ENCODE measurements at regions not wholly inside any gene's neighbourhood (a gene's known extent, or its start where the extent isn't known, plus 50 kb on each side); places are given as distances from the start of the nearest gene placed in this dataset.

DNA sequence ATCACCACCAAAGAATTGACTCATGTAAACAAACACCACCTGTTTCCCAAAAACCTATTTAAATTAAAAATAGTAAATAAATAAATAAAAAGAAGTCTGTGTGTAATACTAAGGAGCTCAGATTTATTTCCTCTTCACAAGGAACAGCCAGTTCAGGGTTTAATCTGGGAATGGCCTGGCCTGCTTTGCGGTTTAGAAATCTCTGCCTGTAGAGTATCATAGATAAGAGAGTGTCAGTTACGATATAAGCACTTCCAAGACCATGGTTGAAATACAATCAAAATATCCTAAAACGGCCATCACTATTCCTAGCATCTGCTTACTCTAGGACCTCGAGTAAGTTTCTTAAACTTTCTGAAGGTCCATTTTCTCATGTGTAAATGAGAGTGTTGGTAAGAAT is 274.4 kb downstream of the PLPP3 start:
- DNase-seq, result no peak

DNA sequence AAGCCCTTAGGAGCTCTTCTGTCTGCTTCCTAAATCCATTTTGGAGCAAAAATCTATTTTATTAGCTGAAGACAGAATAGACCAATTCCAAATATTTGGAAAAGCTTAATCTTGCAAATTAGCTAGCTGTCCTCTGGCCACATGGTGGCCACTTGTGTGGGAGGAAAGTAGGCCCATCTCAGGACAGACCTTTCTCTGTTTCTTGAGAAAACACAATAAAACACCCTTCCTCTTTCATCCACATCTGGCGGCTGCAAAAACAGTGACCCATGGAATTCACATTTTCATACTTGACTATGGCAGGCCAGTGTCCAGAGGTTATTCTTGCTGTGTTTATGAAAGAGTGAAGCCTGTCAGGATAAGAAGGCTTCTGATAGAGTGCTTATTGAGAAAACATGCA is 275.6 kb downstream of the PLPP3 start:
- no peak for DNase-seq

DNA sequence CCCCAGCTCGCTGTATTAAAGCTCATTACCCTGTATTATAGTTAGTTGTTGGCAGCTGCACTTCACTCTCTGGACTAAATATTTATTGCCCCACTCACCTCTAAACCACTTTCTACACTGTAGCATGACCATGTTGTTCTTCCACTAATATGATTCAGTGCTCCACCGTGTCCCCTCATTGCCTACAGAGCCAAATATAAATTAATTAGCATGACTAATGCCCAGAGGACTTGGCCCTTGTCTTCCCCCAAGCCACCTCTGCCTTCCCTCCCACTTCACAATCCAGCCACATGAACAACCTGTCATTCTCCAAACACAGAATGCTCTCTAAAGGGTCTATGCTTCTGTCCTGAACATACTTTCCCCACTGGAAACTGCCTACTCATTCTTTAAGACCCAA is 276.5 kb downstream of the PLPP3 start:
- DNase-seq, result no peak

DNA sequence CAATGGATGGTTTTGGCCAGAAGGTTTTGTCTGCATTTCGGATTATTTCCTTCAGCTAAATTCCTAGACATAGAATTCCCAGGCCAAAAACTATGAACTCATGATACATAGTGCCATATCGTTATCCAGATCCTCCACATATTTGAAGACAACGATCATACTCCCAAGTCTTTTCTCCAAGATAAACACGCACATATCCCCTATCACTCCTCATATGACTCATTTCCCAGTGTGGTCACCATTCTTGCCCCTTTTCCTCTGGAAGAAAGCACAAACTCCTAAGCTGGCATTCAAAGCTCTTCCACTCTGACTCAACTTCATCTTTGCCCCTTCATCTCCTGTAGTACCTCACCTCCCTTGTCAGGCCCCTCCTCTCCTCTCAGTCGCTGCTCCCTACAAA is 277.6 kb downstream of the PLPP3 start:
- DNase-seq, result no peak

DNA sequence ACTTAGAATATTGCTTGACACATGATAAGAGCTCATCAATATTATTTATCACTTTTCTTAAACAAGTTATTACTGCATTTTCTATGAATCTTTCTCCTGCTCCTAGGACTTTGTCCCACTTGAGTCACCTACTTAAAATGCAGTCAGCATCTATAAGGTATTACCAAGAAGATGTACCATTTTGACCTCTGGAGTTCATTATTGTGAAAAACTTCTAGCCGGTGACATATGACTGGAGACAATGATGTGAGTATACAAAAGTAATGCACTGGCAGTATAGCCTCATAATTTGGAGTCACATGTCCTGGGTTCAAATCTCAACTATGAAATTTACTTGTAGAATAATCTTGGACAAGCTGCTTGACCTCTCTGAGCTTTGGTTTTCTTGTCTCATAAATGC is 278.5 kb downstream of the PLPP3 start:
- no peak for DNase-seq

DNA sequence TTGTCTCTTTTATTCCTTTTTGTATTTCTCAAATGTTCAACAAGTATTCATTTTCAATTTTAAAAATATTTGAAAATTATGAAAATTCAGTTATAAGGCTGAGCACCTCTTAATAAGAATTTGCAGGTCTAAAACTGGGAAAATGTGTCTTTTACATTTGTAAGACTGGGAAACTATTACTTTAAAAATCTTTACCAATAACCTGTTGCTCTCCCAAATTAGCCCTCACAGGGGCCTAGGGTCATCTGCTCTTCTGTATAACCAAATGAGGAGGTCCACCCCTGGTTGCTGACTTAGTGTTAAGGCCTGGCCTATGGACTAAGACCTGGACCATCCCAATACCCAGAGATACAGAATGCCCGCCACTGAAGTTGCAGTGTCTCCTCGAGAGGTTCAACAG is 280.5 kb downstream of the PLPP3 start:
- no peak for DNase-seq

DNA sequence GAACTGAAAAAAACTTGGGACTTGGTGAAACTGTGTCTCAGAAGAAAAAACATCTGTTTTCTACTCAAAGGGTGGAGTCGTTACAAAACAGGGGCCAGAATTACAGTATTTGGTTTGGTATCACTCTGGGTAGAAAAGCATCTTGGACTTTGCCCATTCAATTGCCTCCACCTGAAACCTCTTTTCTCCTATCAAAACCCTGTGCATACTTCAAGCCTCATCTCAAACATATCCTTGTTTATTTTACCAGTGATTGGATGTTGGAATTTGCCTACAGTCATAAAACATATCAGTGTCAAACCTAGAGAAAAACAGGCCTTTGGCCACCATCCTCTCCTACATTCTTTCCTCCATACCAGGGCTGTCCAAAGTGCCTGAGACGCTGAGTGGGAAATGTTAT is 281.5 kb downstream of the PLPP3 start:
- no peak for DNase-seq

DNA sequence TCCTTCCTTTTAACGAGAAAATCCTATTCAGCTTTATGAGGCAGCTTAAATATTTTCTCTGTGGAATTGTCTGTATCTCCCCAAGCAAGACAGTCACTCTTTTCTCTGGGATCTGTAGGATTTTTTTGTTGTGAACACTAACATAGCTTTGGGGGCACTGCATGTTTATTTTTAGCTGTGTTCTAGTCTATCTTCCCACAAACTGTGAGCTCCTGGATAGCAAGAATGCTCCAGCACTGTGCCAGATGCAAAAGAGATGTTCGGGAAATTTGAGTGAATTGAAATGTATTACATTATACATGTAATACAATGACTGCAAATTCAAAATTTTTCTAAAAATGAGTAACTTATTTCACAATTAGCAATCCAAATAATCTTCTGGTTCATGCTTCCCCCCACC is 282.2 kb downstream of the PLPP3 start:
- no peak for DNase-seq

DNA sequence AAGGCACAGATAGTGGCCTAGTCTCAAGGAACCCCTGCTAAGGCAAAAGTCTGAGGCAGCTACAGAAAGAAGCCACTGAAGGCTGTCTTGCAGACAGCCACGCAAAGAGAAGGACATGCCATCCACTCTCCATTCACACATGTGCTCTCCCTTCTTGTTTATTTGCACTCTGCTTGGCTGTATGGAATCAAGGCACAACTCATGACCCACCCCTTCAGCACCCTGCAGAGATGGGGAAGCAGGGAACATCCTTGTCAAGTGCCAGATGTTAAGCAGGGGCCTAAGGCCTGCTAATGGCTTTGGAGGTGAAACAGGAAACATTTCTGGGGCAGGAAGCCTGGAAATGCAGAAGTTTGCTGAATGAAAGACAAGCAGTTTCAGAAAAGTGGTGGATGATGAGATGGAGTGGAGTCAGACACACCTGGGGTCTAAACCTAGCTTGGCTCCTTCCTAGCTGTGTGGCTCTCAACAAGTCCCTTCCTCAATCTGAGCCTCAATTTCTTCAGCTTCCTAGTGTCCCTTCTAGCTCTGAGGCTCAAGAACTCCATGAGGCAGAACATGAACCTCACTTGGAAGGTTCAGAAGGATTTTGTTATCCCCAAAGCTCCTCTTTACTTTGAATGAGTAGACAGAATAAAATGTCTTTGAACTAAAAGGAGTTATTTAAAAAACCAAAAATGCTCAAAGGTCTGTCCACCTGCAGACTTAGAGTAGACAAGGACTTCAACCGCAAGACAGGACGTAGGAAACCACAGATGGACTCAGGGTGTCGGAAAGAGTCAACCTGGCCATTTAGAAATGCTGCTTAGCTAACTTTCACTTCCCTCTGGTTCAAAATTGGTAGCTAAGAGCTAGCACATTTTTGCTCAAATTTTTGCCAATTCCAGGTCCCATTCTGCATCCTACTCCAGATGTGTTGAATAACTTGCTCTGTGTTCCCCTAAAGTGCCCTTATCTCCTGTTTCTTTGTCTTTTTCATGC is 283.1 kb downstream of the PLPP3 start:
- DNase-seq, result no peak

DNA sequence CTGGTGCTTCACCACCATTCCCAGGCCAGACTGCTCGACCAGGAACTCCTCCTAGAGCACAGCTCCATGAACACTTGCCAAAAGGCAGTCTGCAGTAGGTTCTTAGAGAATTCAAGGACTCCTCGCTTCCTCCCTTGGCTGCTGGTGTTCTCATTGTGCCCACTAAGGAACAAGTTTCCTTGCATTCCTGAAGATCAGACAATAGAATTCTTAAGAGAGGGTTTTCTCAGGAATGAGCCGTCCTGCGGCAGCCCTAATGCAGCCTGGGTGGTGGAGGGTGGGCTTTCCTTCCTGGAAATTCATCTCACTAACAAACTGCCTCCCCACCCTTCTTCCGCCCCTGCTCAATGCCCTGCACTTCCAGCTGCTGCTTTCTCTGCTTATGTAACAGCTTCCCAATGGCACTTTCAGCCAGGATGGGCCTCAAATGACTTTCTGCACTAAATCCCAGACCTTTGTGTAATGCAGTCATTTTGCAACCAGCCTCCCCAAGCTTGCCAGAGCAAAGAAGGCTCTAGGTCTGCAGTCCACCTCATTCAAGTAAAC is 287.9 kb downstream of the PLPP3 start:
- DNase-seq, result no peak

DNA sequence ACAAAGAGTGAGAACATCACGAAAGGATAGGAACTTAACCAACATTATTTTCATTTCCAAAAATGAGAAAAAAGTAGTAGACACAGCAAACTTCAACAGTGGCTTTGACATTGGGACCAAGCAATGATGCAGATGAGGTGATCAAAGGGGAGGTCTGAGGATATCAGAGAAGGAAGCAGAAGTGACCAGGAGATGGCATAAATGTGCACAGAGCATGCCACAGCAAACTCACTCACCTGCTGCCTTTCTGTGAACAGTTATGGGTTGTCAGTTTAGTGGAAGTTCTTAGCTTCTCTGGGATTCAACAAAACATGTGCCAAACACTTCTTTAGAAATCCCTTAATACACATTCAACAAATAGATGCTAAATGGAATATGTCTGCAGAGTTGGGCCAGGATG is 290.1 kb downstream of the PLPP3 start:
- DNase-seq, result no peak

DNA sequence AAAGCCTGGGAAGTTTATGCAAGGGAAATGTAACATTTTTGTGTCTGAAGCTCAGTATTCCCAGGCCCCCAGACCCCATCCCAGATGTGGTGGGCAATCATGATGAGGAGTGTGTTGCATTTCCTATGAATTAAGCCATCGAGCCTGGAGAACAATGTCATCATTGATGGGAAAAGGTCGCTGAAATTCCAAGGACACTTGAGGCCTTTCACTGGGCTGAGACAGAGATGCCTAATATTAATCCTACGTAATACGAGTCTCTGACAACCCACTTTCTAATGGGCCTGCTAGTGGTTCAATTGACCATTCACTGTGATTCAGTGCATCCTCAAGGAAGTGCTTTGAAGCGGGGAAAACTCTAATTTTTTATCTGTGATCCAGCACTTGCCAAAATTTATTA is 291.6 kb downstream of the PLPP3 start:
- DNase-seq, result no peak

DNA sequence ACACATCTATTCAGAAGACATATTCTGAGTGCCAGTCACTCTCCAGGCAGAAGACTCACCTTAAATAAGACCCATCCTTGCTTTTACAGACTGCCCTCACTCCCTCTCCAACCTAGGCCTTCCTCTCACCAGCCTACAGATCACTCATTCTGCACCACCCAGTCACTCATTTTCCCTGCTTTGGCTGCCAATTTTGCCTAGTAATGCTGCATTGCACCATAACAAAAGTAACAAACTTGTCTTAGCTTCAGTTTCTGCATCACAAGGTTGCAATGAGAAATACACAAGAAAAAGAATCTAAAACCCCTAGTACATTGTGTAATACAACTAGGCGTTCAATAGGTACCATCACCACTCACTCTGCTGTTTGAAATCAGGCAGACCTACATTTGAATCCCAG is 292.4 kb downstream of the PLPP3 start:
- no peak for DNase-seq

DNA sequence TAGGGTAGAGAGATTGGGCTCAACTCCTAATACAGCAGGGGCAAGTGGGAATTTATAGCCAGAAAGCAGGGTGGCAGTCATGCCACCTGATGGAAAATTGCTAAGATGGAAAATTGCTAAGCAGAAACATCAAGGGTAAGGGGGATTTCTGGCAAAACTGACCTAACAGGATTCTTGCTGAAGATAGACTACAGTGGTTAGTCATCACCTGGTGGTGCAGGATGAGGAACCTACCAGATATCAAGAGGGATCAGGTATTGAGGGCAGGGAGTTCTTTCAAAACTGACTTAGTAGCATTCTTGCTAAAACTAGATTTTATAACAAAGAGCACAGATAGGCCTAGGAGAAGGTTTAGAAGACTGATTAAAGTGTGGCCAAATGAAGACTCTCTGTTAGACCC is 292.9 kb downstream of the PLPP3 start:
- no peak for DNase-seq

DNA sequence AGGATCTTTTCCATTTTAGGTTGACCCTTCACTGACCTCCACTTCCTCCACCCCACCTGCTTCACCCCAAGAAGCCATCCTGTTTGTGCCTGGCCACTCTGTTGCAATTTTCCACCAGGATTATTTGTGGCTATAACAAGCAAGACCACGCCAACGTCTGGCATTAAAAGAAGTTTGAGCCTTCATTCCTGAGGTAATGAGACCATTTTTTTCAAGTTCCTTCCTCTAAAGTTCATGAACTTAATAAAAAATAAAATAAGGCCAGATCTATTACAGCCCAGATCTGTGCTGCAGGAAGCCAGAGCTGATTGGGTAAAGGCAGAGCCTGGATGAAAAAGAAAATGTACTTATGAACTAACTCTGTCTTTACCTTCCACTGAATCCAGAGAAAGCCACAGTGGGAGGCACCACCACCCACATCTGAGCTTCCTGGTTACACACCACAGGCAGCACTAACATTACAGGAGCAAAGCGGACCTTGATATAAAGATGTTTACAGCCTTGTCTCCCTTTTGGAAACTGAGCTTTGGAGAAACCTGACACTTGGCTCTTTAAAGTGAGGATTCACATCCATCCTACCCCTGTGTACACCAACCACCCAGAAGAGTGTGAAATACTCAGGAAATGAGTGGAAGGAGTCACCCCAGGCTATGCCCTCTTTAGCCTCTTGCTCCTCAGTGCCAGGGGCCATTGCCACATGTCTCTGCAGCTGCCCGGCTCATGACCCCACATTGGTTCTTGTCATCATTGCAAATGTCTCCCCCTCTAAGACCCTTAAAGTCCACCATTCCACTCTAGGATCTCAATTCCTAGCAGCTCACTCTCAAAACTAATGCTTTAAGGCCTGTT is 293.6 kb downstream of the PLPP3 start:
- DNase-seq, result no peak

DNA sequence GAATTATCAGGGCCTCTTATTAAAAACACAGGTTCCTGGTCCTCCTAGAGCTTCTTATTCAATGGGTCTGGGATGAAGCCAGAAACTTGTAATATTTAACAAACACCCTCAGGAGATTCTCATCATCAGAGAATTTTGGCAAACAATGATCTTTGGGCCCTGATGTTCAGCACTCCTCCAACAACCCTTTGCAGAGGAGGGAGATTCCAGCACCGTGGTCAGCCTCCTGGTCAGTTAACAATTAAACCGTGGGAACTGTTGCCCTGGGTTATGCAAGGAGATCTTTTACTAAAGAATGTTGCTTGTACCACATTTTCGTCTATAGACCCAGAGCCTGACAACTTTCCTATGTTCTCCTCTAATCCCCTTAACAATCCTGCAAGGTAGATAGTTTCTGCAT is 294.4 kb downstream of the PLPP3 start:
- no peak for DNase-seq

DNA sequence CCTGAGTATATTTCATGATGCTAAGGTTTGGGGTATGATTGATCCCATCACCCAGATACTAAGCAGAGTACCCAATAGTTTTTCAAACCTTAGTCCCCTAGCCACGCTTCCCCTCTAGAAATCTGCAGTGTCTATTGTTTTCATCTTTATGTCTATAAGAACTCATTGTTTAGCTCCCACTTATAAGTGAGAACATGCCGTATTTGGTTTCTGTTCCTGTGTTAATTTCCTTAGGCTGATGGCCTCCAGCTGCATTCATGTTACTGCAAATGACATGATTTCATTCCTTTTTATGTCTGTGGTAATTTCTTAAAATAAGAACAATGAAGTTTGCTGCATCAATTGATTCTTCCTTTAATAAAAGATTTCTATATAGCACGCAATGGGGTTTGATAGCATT is 301.3 kb downstream of the PLPP3 start:
- DNase-seq, result no peak

DNA sequence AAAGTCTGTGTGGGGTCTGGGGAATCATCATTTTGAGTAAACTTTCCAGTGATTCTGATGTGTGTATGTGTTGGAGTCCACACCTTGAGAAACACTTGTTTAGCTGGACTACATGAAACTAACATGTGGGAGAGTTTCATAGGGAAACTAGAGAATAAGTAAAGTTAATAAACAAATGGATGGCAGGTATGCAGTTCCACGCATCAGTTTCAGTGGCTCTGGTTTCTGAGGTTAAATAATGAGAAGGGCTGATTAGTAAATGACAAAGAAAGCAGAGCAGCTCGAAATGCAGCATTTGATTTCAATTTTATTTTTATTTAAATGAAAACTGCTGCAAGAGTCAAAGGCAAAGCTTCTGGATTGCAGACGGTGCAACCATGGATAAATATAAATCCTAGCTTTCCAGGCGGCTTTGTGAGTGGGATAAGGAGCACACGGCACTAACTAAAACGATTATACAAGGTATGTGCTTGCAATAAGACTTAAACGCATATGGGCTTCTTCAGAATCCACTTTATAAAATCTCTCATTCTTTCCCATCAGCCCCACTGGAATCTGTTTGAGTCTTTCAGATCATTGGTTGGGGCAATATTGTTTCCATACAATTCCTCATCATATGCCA is 310.7 kb downstream of the PLPP3 start:
- DNase-seq, result no peak

DNA sequence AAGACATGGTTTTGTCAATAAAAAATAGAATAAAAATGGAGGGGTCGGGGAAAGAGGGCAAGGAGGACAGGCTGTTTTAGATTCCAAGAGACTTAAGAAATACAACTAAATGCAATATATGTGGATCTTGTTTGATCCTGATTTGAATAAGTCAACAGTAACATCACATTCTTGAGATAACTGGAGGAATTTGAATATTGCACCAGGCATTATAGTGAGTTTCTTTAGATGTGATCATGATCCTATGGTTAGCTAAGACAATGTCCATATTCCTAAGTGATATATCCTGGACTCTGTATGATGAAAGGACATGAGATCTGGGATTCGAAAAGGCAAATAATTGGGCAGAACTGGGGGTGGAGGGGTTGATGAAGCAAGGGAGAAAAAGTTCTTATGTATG is 311.8 kb downstream of the PLPP3 start:
- DNase-seq, result no peak

DNA sequence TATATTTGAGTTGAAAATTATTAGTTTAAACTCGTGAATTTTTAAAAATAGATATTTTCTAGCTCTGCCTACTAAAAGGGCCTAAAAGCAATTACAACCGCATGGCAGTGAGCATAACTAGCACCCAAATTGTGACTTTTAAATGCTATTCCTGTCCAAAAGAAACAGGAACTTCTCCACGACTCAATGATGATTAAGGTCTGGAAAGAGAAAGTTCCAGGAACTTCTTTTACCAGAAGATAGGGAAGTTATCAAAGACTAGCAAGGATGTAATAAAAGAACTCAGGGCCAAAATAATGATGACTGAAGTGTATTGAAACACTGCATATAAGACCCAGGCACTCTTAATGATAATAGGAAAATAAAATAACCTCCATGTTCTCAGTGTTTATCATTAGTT is 313.0 kb downstream of the PLPP3 start:
- DNase-seq, result no peak

DNA sequence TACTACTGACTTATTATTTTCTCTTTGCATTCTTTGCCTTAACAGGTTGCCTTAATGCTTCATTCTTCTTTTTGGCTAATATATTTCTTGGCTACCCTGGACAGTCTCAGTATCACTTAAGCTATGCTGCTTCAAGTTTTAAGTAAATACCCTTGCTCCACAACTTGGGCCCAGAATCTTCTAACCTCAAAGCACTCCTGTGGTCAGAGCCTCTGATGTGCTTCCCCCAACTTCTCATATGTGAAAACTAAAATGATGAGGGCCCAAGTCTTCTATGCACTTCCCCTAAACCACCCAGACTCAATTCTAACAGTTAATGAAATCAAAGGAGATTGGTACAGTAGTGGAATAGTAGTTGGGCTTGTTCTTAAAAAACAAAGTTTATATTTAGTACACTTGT is 314.1 kb downstream of the PLPP3 start:
- DNase-seq, result no peak

DNA sequence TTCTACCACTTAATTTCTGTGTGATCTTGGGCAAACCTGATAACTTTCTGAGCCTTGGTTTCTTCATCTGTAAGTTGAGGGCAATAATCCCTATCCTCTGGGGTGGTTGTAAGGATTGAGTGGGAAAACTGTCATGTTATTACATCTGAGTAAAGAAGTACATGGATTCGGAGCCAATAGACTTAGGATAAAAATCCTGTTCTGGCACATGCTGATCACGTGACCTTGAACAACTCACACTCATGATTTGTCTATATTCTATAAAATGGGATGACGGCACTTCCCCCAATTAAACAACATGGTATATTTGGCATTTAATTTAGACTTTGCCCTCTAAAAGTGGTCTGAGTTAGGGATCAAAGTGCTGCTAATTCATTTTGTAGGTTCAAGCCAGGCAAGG is 315.5 kb downstream of the PLPP3 start:
- DNase-seq, result no peak

DNA sequence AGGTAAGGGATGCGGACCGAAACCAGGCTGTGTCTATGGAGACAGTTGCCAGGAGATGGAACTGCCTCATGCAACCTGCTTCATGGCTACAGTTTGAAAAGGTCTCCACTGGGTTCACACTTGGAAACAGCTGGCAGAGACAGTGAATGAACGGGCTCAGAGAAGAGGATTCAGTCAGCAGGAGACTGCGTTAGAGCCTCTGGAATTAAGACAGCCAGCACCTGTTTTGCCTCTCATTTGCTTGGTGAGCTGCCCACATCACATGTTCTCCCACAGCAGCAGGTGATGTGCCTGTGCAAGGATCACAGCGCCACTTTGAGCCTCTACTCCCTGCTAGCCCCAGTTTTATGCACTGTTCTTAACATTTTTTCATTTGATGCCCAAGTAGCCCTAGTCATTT is 321.0 kb downstream of the PLPP3 start:
- DNase-seq, result no peak
